OCI-LY1 (cell line): ENCODE measurements at regions not wholly inside any gene's neighbourhood (a gene's known extent, or its start where the extent isn't known, plus 50 kb on each side); places are given as distances from the start of the nearest gene placed in this dataset.

ENCODE experiments used
- H2AFZ ChIP-seq: fragments of 200-600 bp; sonication (generic), shearing (Covaris generic); 2 replicates; pipeline ENCODE4 v1.6.0; 2014; ENCODE audit warnings: antibody characterized with exemption, mild to moderate bottlenecking, low read length
- H3F3A ChIP-seq: fragments of 200-600 bp; sonication (generic), shearing (Covaris generic); 2 replicates; pipeline ENCODE4 v1.6.0; 2014; ENCODE audit warnings: mild to moderate bottlenecking, antibody characterized with exemption, low read length, moderate library complexity; ENCODE audit not compliant: insufficient read depth
- H3K27ac ChIP-seq: fragments of 200-600 bp; sonication (generic); 2 replicates; pipeline ENCODE4 v1.5.1; 2014; ENCODE audit warnings: low read length, mixed run types, mild to moderate bottlenecking, low read depth; ENCODE audit not compliant: poor library complexity, severe bottlenecking
- H3K27me3 ChIP-seq: fragments of 200-600 bp; sonication (generic); 2 replicates; pipeline ENCODE4 v1.6.0; 2014; ENCODE audit warnings: antibody characterized with exemption, mild to moderate bottlenecking, low read length, moderate library complexity; ENCODE audit not compliant: insufficient read depth
- H3K36me3 ChIP-seq: fragments of 200-600 bp; sonication (generic); 2 replicates; pipeline ENCODE4 v1.6.1; 2014; ENCODE audit warnings: mild to moderate bottlenecking, antibody characterized with exemption, low read length, moderate library complexity, mixed read lengths; ENCODE audit not compliant: insufficient read depth
- H3K4me1 ChIP-seq: fragments of 200-600 bp; sonication (generic); 2 replicates; pipeline ENCODE4 v1.5.1; 2014; ENCODE audit warnings: mild to moderate bottlenecking, low read length, moderate library complexity; ENCODE audit not compliant: insufficient read depth, severe bottlenecking
- H3K4me2 ChIP-seq: fragments of 200-600 bp; sonication (generic), shearing (Covaris generic); 2 replicates; pipeline ENCODE4 v1.6.1; 2014; ENCODE audit warnings: low read length
- H3K4me3 ChIP-seq: fragments of 200-600 bp; sonication (generic); 2 replicates; pipeline ENCODE4 v1.5.1; 2014; ENCODE audit warnings: low read length, low read depth, mild to moderate bottlenecking, mixed read lengths; ENCODE audit not compliant: poor library complexity, severe bottlenecking
- H3K79me2 ChIP-seq: fragments of 200-600 bp; shearing (Covaris generic); 2 replicates; pipeline ENCODE4 v1.6.1; 2016; ENCODE audit warnings: mixed run types, low read length, mixed read lengths; ENCODE audit not compliant: insufficient read depth
- H3K9ac ChIP-seq: fragments of 200-600 bp; sonication (generic), shearing (Covaris generic); 2 replicates; pipeline ENCODE4 v1.6.1; 2014; ENCODE audit warnings: mild to moderate bottlenecking, low read length, mixed read lengths
- H3K9me2 ChIP-seq: fragments of 200-600 bp; sonication (generic), shearing (Covaris generic); 2 replicates; pipeline ENCODE4 v1.6.1; 2014; ENCODE audit warnings: low read depth, mild to moderate bottlenecking, low read length, mixed read lengths
- H3K9me3 ChIP-seq: fragments of 200-600 bp; shearing (Covaris generic); 2 replicates; pipeline ENCODE4 v1.6.1; 2014; ENCODE audit warnings: low read length, mixed read lengths
- H4K20me1 ChIP-seq: fragments of 200-600 bp; sonication (generic), shearing (Covaris generic); 2 replicates; pipeline ENCODE4 v1.6.0; 2016; ENCODE audit warnings: mild to moderate bottlenecking, low read length; ENCODE audit not compliant: insufficient read depth
- EZH2 ChIP-seq: fragments of 200-600 bp; sonication (generic), shearing (Covaris generic); IDR thresholded peaks from 2 replicates; pipeline ENCODE4 v1.8.0; 2017; ENCODE audit warnings: borderline replicate concordance, mixed run types, mild to moderate bottlenecking, antibody characterized with exemption, low read length, moderate library complexity, mixed read lengths
- TF ChIP-seq, protein P1 (sequence below): fragments of 200-600 bp; sonication (generic), shearing (Covaris generic); IDR thresholded peaks from 2 replicates; pipeline ENCODE4 v1.5.1; 2017; ENCODE audit warnings: mild to moderate bottlenecking, antibody characterized with exemption, low read length, moderate library complexity, mixed read lengths

DNA sequence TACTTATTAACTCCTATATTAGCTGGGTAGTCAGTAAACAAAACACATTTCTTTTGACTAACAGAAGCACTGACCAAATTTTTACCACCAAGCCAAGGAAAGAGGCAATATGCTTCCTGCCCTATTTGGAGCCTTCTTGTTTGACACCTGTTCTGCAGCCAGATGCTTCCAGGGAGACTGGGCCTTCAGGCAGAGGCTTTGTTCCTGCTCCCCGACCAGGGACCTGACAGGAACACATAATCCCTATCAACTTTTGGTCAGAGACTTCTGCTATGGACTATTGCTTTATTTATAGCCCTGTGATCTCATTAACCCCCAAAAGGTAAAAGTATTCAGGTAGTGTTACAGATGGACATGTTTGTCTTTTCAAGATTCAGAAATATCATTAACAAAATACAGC, 541.3 kb downstream of the NTRK3 start:
- H3K4me2 ChIP-seq: no peak overlapping the region
- TF ChIP-seq, protein P1, sequence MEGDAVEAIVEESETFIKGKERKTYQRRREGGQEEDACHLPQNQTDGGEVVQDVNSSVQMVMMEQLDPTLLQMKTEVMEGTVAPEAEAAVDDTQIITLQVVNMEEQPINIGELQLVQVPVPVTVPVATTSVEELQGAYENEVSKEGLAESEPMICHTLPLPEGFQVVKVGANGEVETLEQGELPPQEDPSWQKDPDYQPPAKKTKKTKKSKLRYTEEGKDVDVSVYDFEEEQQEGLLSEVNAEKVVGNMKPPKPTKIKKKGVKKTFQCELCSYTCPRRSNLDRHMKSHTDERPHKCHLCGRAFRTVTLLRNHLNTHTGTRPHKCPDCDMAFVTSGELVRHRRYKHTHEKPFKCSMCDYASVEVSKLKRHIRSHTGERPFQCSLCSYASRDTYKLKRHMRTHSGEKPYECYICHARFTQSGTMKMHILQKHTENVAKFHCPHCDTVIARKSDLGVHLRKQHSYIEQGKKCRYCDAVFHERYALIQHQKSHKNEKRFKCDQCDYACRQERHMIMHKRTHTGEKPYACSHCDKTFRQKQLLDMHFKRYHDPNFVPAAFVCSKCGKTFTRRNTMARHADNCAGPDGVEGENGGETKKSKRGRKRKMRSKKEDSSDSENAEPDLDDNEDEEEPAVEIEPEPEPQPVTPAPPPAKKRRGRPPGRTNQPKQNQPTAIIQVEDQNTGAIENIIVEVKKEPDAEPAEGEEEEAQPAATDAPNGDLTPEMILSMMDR: no peak
- TF ChIP-seq EZH2: no peak
- H3K27me3 ChIP-seq: no peaks in the 10 kb centered on the region
- no peak overlapping the region for H3K27ac ChIP-seq
- no peaks in the 10 kb centered on the region for H3K9me3 ChIP-seq
- H3K9ac ChIP-seq: no peak overlapping the region
- H3F3A ChIP-seq: no peaks in the 10 kb centered on the region
- no peaks in the 10 kb centered on the region for H3K79me2 ChIP-seq
- H3K4me3 ChIP-seq: no peak overlapping the region
- H2AFZ ChIP-seq: no peak overlapping the region
- H3K9me2 ChIP-seq: no peaks in the 10 kb centered on the region
- H3K4me1 ChIP-seq: no peaks in the 10 kb centered on the region
- no peaks in the 10 kb centered on the region for H4K20me1 ChIP-seq
- H3K36me3 ChIP-seq: no peaks in the 10 kb centered on the region

DNA sequence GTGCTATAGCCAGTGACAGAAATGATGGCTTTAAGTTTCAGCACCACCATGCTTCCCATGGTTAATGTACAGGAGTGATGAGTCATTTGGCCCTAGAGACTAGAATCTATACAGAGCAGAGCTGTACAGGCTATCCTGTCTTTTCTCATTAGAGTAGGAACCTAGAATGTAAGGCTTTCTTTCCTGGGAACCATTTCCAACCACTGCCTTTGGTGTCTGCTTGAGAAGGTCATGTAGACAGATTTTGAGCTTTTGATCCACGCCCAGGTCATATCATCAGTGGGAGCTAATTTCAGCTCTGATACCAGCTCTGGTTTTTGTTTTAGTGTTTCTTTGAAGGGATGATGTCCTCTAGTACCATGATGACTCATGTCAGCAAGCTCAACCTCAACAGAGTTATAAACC, 543.1 kb downstream of the NTRK3 start:
- TF ChIP-seq, protein P1: no peak
- no peak for TF ChIP-seq EZH2
- Histone ChIP-seq H3K9ac (no peak overlapping the region), H3K9me2 (no peaks in the 10 kb centered on the region), H3K79me2 (no peaks in the 10 kb centered on the region), H3K27me3 (no peaks in the 10 kb centered on the region), H4K20me1 (no peaks in the 10 kb centered on the region), H3F3A (no peaks in the 10 kb centered on the region), H3K4me1 (no peaks in the 10 kb centered on the region), H3K4me3 (no peak overlapping the region), H3K36me3 (no peaks in the 10 kb centered on the region), H2AFZ (no peak overlapping the region), H3K4me2 (no peak overlapping the region), H3K27ac (no peak overlapping the region), H3K9me3 (no peaks in the 10 kb centered on the region)

DNA sequence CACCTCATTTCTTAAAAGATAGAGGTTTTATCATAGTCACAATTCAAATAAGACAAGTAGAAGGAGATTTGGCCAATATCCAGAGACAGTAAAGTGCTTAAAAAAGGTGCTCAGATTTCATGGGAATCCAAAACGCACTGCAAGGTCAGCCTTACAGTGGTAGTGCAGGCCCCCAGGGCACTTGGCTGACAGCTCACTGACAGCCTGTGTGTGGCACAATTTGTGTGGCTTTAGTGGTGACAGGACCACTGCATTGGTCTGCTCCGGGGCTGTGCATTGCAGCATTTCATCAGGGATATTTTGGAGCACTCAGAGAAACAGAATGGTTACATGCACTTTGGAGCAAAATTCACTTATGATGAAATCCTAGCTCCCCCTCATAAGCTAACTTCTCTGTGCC, 544.3 kb downstream of the NTRK3 start:
- TF ChIP-seq, protein P1: no peak
- no peak for TF ChIP-seq EZH2
- no peaks in the 10 kb centered on the region for H3K27me3 ChIP-seq
- no peaks in the 10 kb centered on the region for H3F3A ChIP-seq
- H4K20me1 ChIP-seq: no peaks in the 10 kb centered on the region
- H3K27ac ChIP-seq: no peak overlapping the region
- no peaks in the 10 kb centered on the region for H3K9me3 ChIP-seq
- H2AFZ ChIP-seq: no peak overlapping the region
- H3K36me3 ChIP-seq: no peaks in the 10 kb centered on the region
- no peaks in the 10 kb centered on the region for H3K9me2 ChIP-seq
- no peak overlapping the region for H3K4me2 ChIP-seq
- H3K4me3 ChIP-seq: no peak overlapping the region
- no peak overlapping the region for H3K9ac ChIP-seq
- H3K79me2 ChIP-seq: no peaks in the 10 kb centered on the region
- H3K4me1 ChIP-seq: no peaks in the 10 kb centered on the region
